ENCODE measurements at regions not wholly inside any gene's neighbourhood (a gene's known extent, or its start where the extent isn't known, plus 50 kb on each side); places are given as distances from the start of the nearest gene placed in this dataset.

- TF ChIP-seq, protein P1, sequence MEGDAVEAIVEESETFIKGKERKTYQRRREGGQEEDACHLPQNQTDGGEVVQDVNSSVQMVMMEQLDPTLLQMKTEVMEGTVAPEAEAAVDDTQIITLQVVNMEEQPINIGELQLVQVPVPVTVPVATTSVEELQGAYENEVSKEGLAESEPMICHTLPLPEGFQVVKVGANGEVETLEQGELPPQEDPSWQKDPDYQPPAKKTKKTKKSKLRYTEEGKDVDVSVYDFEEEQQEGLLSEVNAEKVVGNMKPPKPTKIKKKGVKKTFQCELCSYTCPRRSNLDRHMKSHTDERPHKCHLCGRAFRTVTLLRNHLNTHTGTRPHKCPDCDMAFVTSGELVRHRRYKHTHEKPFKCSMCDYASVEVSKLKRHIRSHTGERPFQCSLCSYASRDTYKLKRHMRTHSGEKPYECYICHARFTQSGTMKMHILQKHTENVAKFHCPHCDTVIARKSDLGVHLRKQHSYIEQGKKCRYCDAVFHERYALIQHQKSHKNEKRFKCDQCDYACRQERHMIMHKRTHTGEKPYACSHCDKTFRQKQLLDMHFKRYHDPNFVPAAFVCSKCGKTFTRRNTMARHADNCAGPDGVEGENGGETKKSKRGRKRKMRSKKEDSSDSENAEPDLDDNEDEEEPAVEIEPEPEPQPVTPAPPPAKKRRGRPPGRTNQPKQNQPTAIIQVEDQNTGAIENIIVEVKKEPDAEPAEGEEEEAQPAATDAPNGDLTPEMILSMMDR (conservative IDR thresholded peaks at IDR 0.05), result no peak
- H3K27ac Mint-ChIP-seq (ENCODE audit: unreplicated experiment), result no peak overlapping the region
- H3K9me3 Mint-ChIP-seq, result peaks cover 4% of the 10 kb centered on the region
- H3K36me3 Mint-ChIP-seq (ENCODE audit: low read depth), result no peaks in the 10 kb centered on the region
- no peaks in the 10 kb centered on the region for H3K27me3 Mint-ChIP-seq (ENCODE audit: low read depth)
- no peak overlapping the region for H3K4me3 Mint-ChIP-seq
- peaks cover 4% of the 10 kb centered on the region for H3K4me1 Mint-ChIP-seq
- DNase-seq (ENCODE audit: low read depth, low spot score), result no peak
These were observed 305.7 kb upstream of the FLRT2 start for GRCh38 chr14:85224241-85224640.

DNA sequence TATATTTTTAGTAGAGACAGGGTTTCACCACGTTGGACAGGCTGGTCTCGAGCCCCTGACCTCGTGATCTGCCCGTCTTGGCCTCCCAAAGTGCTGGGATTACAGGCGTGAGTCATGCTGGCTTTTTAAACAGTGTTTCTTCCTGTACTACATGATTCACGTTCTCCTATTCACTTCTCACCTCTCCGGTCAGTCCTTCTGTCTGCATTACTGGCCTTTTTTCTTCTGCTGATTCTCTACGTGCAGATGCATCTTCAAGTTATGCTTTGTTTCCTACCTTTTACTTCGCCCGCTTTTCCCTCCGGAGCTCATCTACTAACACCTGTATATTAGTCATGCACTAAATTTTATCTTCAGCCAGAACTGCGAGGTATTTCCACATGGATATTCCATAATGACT is 296.2 kb upstream of the FLRT2 start:
- no peaks in the 10 kb centered on the region for H3K36me3 Mint-ChIP-seq (ENCODE audit: low read depth)
- H3K4me3 Mint-ChIP-seq, result no peak overlapping the region
- H3K27ac Mint-ChIP-seq (ENCODE audit: unreplicated experiment), result no peak overlapping the region
- no peak for DNase-seq (ENCODE audit: low read depth, low spot score)
- no peaks in the 10 kb centered on the region for H3K4me1 Mint-ChIP-seq
- peaks cover 3% of the 10 kb centered on the region for H3K9me3 Mint-ChIP-seq
- no peaks in the 10 kb centered on the region for H3K27me3 Mint-ChIP-seq (ENCODE audit: low read depth)
- TF ChIP-seq, protein P1 (conservative IDR thresholded peaks at IDR 0.05), result no peak

DNA sequence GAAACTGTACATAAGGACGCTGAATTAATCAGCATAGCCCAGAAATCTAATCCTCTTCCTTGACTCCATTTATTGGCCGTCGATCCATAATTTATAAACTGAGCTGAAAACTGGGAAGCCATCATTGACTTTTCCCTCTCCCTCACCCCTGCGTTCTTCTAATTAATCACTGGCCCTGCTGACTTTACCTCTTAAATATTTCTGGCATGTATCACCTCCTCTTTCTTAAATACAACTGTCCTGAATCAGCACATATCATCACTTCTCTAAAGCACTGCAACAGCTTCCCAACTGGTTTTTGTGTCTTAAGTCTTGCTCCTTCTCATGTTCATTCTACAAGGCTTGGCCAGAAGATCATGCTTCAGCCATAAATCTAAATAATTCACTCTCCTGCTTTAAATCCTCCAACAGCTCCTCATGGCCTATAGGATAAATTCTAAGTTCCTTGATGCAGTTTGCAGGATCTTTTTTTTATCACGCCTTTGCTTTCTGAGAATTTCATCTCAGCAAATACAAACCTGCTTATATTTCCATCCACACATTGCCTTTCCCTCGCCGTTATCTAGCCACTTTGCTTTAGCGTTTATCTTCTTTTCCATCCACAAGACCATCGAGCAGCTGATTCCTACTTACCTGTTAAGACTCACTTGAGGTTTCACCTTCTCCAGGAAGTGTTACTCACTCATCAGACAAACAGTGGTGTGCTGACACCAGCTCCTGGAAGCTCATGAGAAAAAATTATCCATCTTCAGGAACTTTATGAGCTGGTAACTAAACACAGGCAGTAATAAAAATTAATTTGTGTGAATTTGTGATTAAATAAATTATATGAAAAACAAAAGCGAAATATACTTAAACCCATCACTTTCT is 295.6 kb upstream of the FLRT2 start:
- no peak for DNase-seq (ENCODE audit: low read depth, low spot score)
- Mint-ChIP-seq H3K4me3 (no peak overlapping the region), H3K9me3 (peaks cover 3% of the 10 kb centered on the region), H3K27me3 (ENCODE audit: low read depth) (no peaks in the 10 kb centered on the region), H3K36me3 (ENCODE audit: low read depth) (no peaks in the 10 kb centered on the region), H3K4me1 (no peaks in the 10 kb centered on the region), H3K27ac (ENCODE audit: unreplicated experiment) (no peak overlapping the region)
- TF ChIP-seq, protein P1 (conservative IDR thresholded peaks at IDR 0.05), result no peak

- Mint-ChIP-seq H3K36me3 (ENCODE audit: low read depth) (no peaks in the 10 kb centered on the region), H3K27me3 (ENCODE audit: low read depth) (no peaks in the 10 kb centered on the region), H3K4me3 (no peak overlapping the region), H3K4me1 (no peaks in the 10 kb centered on the region), H3K9me3 (no peaks in the 10 kb centered on the region), H3K27ac (ENCODE audit: unreplicated experiment) (no peak overlapping the region)
- no peak for DNase-seq (ENCODE audit: low read depth, low spot score)
- TF ChIP-seq, protein P1 (conservative IDR thresholded peaks at IDR 0.05), result no peak
These were observed 294.1 kb upstream of the FLRT2 start for GRCh38 chr14:85235868-85236267.

- Mint-ChIP-seq H3K4me1 (no peaks in the 10 kb centered on the region), H3K4me3 (no peak overlapping the region), H3K36me3 (ENCODE audit: low read depth) (no peaks in the 10 kb centered on the region), H3K27ac (ENCODE audit: unreplicated experiment) (no peak overlapping the region), H3K27me3 (ENCODE audit: low read depth) (no peaks in the 10 kb centered on the region), H3K9me3 (no peaks in the 10 kb centered on the region)
- DNase-seq (ENCODE audit: low read depth, low spot score), result no peak
- TF ChIP-seq, protein P1 (conservative IDR thresholded peaks at IDR 0.05), result no peak
These were observed 293.6 kb upstream of the FLRT2 start for GRCh38 chr14:85236296-85236695.
